Cardiac fibroblast (primary cell): ENCODE measurements at regions not wholly inside any gene's neighbourhood (a gene's known extent, or its start where the extent isn't known, plus 50 kb on each side); places are given as distances from the start of the nearest gene placed in this dataset.

Experiments
- DNase-seq, 2 donors: peaks; one replicate each; pipeline versions ENCODE4 v3.0.0 to v3.0.0-alpha.2; 2010; ENCODE audit warnings: low read depth in 2 of 2
- H3K4me3 ChIP-seq, 2 donors: replicated peaks in 1 of 2; 1 replicate in 1 of 2; 2 replicates in 1 of 2; pipeline ENCODE4 v1.5.1; 2011; ENCODE audit warnings: low read depth in 2 of 2, low read length in 2 of 2, mild to moderate bottlenecking in 2 of 2, moderate library complexity in 1 of 2
- TF ChIP-seq, protein P1 (sequence below): IDR thresholded peaks from one replicate; pipeline ENCODE4 v1.5.1; 2011; ENCODE audit warnings: low read depth, mild to moderate bottlenecking, low read length, inconsistent platforms

DNA sequence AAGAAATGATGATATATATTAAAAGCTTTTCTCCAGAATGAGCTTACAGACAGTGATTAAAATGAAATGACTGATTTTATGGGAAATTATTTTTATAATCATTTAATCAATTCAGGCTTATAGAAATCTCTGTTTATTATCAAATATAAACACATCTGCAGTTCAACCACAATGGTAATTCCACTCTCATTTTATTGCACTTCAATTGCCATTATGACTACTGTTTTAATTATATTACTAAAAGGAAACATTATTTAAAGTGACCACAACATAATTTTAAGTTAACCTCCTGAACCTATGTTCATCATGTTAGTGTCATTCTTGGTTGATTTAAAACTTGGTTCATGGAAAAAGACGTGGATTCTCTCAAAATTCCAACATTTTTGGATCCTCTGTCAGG, 536.3 kb downstream of the SLC6A15 start:
- H3K4me3 ChIP-seq = no peak overlapping the region
- TF ChIP-seq, protein P1, sequence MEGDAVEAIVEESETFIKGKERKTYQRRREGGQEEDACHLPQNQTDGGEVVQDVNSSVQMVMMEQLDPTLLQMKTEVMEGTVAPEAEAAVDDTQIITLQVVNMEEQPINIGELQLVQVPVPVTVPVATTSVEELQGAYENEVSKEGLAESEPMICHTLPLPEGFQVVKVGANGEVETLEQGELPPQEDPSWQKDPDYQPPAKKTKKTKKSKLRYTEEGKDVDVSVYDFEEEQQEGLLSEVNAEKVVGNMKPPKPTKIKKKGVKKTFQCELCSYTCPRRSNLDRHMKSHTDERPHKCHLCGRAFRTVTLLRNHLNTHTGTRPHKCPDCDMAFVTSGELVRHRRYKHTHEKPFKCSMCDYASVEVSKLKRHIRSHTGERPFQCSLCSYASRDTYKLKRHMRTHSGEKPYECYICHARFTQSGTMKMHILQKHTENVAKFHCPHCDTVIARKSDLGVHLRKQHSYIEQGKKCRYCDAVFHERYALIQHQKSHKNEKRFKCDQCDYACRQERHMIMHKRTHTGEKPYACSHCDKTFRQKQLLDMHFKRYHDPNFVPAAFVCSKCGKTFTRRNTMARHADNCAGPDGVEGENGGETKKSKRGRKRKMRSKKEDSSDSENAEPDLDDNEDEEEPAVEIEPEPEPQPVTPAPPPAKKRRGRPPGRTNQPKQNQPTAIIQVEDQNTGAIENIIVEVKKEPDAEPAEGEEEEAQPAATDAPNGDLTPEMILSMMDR = no peak
- DNase-seq = no peak

DNA sequence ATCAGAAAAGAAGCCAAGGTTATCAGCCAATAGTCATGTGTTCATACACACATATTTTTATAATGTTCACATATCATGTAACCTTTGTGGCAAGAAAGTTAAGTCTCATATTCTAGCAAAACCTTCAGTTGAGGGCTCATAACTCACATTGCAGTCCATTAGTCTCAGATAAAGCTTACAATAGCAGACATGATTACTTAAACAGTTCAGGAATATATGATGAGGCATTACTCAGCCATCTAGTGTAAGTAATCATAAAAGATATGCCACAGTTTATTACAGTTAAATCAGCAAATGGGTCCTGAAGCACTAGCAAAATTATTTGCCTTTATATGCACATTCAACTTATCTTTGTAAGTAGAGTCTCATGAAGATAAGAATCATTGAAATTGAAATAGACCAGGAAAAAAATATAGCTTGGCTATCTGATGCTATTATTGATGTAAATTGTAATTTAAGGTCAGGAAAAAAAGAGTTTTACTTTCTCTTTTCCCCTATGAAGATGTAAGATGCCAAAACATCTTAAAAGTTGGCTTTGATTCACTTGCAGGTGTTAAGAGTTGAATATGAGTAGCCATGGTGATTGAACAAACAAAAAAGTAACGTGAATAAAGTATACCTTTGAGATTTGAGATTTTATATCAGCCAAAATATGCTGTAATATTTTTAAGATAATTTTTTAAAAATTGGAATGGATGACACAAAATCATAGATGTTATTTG, 537.0 kb downstream of the SLC6A15 start:
- TF ChIP-seq, protein P1 = no peak
- no peak overlapping the region for H3K4me3 ChIP-seq
- DNase-seq = no peak

DNA sequence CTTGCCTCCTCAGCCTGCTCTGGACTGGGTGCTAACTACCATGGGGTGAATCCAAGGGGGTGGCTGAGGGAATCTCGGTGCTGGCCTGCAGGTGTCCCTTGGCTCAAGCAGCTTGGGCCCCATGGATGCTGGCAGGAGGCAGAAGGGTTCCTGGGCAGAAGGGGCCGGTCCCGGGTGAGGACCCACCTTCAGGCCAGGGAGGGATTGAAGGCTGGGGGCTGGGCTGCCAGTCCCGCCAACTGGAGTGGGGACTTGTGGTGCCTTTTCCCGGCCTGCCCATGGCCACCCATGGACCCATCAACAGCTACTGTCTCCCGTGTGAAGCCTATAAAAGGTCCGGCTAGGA, 550.1 kb downstream of the SLC6A15 start:
- no peak for DNase-seq
- TF ChIP-seq, protein P1 = no peak
- H3K4me3 ChIP-seq = no peak overlapping the region

DNA sequence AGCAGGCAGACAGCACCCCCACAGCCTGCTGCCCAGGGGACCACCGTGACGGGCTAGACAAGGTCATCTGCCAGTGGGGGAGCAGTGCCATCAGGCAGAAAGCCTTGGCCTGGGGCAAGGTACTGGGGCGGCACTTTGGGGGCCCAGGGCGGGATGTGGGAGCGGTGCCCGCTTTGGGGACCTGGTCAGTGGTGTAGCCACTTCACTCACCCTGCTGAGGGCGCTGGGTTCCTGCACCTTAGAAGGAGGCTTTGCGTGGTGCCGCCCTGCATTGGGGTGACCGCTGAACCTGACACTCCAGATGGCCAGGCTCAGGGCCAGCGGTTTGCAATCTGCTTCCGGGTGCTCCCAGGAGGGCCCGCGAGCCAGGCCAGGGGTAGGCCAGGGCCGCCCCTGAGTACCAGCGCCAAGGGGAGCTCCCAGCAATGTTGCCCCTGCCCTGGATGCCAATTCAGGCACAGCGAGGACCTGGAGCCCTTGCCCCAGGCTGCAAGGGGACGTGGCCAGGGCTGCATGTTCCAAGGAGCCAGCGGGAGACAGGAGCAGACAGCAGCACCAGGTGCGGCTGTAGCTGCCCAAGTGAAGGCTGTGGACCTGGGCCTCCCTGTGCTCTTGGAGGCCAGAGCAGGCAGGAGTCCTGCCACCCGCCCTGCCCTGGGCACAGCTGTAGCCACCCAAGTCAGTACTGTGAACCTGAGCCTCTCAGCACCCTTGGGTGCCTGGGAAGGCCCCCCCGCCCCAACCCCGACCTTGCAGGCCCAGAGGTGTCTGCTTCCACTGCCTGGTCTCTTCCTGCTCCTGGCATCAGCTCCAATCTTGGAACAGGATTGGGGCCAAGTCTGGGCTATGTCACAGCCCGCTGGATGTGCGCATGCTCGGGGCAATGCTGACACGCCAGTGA, 550.7 kb downstream of the SLC6A15 start:
- no peak for DNase-seq
- TF ChIP-seq, protein P1 = no peak
- H3K4me3 ChIP-seq = no peak overlapping the region

DNA sequence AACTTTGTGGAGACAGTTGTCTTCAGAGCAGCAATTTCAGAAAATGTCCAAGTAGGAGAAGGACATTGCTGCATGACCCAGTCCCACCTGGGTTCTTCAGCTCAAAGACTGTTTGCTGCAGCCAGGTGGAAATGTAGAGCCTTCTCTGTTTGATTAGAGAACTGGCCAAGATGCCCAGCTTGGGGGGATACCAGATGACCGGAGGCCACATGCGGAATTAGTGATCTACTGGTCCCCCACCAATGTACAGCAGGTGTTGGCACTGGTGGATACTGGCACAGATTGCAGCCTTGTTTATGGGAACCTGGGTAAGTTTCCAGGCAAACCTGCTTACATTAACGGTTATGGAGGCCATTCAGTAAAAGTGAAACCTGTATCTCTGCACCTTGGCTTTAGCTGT, 555.3 kb downstream of the SLC6A15 start:
- DNase-seq = no peak
- TF ChIP-seq, protein P1 = no peak

DNA sequence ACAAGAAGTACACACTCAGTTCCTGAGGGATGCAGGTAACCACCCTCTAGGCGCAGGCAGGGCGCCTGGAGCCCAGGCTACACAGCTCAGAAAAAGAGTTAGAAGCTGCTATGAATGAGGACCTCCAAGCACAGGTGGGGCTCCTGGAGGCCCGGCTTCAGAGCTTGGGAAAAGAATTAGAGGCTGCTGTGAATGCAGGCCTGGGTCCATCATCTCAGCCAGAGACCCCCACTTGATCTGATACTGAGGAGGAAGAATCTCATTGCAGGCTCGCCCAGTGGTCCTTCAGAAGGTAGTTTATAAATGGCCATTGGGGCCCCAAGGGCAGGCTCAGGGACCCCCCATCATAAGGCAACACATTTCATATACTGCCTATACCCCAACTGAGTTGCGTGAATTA, 556.4 kb downstream of the SLC6A15 start:
- no peak overlapping the region for H3K4me3 ChIP-seq
- TF ChIP-seq, protein P1 = no peak
- no peak for DNase-seq

More for the DNA sequence above, 555.3 kb downstream of the SLC6A15 start:
- H3K4me3 ChIP-seq = no peak overlapping the region
